Renal pelvis (tissue), 1 donor: ENCODE measurements at regions not wholly inside any gene's neighbourhood (a gene's known extent, or its start where the extent isn't known, plus 50 kb on each side); places are given as distances from the start of the nearest gene placed in this dataset.
"Not testable (repeated sequence)": the region's sequence is repeated elsewhere in the genome, so short reads cannot be mapped to it uniquely, and the experiment has no call there.

ENCODE experiments used
- DNase-seq: peaks from one replicate; pipeline ENCODE4 v3.0.0-alpha.2; 2013

DNA sequence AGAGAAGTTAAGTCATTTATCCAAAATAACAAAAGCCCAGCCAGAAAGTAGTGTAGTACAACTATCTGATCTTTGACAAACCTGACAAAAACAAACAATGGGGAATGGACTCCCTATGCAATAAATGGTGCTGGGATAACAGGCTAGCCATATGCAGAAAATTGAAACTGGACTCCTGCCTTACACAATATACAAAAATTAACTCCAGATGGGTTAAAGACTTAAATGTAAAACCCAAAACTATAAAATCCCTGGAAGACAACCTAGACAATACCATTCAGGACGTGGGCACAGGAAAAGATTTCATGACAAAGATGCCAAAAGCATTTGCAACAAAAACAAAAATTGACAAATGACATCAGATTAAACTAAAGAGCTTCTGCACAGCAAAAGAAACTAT, 561.4 kb upstream of the CHAC2 start:
- not testable (repeated sequence) for DNase-seq

DNA sequence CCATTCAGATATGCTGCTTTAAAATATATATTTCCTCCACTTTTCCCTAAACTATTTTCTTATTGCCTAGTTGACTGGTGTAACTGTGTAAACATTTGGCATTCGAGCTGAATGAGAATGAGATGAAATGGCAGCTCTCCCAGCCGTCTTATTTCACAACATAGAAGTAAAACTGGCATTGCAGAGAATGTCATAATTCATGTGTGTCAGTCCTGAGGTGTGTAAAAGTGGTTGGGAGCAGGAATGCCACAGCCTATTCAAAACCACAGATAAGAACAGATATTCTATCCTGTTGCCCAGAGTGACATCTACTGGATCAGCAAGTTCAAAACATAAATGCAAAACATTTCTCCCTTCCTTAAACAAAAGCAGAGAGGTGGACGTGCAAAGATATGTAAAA, 565.5 kb upstream of the CHAC2 start:
- peak; percentile 65 for DNase-seq

GRCh38 chr2:53200072-53200471, 567.5 kb upstream of the CHAC2 start:
- DNase-seq = no peak

DNA sequence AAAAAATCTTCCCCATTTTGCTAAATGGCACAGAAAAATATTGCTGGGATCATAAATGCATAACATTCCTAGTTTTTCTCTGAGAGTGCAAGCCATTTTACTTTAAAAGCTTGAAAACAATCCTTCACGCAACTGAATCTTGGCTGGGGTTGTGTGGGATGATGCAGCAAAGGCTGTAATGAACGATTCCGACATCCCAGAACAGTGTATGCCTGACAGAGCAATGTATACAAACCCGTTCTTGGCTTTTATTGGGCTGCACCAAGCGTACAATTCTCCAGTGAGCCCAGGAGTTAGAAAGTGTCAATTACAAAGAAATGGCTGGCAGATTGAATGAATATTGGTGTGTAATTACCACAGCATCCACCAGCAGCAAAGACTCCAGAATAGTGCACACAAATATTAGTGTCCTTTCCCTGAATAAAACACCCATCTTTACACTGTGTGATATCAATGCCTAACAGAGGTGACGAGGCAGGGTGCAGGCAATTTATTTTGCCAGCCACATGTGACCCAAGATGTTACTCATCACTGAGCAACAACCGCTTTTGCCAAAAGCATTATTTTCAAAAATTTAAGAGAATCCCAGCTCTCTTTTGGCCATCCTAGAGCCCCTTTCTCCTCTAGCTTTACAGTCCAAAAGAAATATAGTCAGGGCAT, 578.6 kb upstream of the CHAC2 start:
- DNase-seq = peak; percentile 66

GRCh38 chr2:53183581-53183980, 584.0 kb upstream of the CHAC2 start:
- DNase-seq = no peak

GRCh38 chr2:53182601-53183000, 585.0 kb upstream of the CHAC2 start:
- DNase-seq = no peak

- no peak for DNase-seq
These were observed 585.8 kb upstream of the CHAC2 start for GRCh38 chr2:53181759-53182158.

DNA sequence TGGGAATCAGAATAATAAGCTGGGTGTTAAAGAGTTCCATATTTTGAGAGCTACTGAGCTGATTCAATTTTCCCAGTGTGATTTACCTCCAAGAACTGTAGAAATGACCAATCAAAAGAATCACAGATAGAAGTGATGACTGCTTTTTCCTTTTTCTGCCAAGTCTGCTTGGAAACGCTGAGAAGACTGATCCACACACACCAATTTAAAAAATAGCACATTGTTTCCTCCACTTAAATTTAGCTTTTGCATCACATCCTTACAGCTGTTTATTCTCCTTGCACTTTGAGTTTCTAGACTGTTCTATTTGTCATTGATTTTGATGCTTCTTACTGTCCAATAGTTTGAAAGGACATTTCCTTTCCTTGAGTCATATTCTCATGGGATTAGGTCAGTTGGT, 590.3 kb upstream of the CHAC2 start:
- DNase-seq = no peak

DNA sequence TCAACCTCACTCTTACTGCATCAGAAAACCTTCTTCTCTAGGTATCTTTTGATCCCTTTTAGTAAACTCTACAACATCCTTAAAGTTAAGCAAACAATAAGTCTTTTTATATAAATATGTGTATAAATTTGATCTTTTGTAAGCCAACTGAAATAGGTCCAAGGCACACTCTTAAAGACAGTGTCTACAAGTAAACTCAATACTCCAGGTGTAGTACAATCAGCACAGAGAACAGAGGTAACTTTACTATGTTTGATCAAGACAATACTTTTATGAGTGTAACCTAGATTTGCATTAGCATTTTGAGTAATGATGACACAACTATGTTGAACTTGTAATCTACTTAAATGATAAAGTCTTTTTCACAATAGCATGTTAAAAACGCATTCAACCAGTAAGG, 593.1 kb upstream of the CHAC2 start:
- no peak for DNase-seq

GRCh38 chr2:53173698-53174455, 593.7 kb upstream of the CHAC2 start:
- no peak for DNase-seq

GRCh38 chr2:53173091-53173490, 594.5 kb upstream of the CHAC2 start:
- no peak for DNase-seq

DNA sequence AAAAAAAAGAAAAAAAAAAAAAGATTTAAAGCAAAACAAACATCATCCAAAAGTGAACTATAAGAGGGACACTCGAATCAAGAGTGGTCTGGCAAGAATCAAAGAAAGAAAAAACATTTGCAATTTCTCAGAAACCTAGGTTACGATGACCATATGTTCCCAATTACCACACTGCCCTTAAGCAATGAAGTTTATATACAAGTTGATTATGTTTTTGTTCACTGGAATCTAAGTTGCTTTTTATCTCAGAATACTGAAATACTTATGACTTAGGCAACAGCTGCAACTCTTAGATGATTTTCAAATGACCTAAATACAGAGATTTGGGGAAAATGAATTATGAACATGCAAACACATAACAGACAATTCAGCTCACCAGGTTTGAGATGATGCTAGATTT, 597.1 kb upstream of the CHAC2 start:
- no peak for DNase-seq

DNA sequence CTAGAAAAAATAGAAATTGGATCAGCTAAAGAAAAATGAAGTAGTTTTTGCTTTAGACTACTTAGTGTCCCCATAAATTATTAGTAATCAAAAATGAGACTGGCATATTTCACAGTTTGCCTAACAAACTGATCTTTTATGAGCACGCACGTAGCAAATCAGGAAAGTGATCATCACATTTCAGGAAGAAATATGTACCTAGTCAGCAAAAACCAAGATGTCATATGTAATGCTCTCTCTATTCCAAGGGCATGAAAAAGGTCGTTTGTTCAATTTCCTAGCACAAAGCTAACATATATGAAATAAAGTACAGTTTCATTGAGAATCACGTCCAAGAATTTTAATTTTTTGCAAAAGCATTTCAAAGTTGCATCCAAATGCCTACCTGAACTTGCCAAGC, 600.4 kb upstream of the CHAC2 start:
- DNase-seq = no peak

DNA sequence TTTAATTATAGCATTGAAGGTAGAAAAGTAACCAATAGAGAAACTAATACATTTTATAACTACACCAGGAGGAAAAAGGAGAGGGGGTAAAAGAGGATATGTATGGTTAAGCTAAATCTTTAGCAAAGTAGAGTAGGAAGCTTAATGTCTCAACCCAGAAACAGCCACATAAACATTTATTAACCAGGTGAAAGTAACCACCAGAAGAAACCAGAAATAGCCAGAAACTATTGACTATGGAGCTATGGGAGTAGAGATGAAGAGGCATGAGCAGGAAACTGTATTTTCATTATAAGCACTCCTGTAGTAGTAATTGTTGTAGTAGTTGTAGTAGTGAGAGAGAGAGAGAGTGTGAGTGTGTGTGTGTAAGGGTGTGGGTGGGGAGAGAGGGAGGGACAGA, 617.5 kb upstream of the CHAC2 start:
- no peak for DNase-seq

- DNase-seq = no peak
These were observed 619.4 kb upstream of the CHAC2 start for GRCh38 chr2:53148221-53148620.

DNA sequence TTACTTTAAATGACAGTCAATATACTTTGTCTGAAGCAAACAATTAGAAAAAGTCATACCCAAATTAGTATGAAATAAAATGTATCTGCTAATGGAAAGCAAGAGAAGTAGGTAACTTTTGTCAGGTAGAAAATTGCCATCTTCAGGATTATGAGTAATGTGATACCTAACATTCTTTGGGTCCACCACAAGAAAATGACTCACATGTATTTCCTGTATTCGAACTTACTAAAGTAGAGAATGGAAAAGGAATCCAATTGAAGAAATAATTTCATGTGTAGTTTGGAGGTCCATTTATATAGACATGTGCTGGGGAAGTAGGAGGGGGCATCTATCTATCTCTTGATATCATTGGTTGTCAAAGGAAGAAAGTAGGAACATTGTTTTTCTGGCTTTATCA, 636.2 kb upstream of the CHAC2 start:
- no peak for DNase-seq

DNA sequence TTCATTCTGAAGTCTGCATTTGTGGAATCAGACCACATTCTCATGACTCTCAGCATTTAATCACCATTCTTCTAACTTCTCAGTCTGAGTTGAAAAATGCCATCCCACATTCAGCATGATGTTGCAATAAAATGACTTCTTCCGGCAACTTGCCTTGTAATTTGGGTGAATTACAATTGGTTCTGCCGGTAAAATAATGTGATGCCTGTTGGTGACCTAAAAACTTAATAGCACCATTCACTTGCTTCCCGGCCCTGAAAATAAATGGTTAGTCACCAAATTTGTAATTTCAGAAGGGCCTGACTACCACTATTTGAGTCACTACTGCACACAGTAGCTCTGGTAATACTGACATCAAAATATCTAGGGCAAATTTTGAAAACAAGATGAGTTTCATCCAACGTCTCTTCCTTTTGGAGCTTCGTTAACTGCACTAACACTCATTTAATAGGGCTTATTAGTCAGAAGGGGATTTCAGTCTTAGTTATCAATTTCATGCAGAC, 637.1 kb upstream of the CHAC2 start:
- DNase-seq = no peak

DNA sequence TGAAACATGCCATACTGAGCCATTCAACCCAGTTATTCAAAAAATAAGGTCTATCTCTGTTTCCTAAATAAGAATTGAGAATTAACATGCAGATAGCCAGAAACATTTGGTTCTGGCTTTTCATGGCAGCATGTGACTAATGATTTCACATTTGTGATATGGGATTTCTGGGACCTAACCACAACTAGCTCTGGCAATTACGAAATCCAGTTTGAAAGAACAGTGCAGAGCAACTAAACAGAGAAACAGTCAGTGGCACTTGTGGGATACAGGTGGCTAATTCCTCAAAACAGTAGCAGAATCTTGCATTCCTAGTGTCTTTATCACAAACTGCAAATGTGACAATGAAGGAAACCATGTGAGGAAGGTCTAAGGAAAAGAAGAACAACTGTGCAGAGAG, 637.8 kb upstream of the CHAC2 start:
- no peak for DNase-seq

- no peak for DNase-seq
These were observed 640.4 kb upstream of the CHAC2 start for GRCh38 chr2:53127061-53127650.

- DNase-seq = no peak
These were observed 652.6 kb upstream of the CHAC2 start for GRCh38 chr2:53114991-53115390.

DNA sequence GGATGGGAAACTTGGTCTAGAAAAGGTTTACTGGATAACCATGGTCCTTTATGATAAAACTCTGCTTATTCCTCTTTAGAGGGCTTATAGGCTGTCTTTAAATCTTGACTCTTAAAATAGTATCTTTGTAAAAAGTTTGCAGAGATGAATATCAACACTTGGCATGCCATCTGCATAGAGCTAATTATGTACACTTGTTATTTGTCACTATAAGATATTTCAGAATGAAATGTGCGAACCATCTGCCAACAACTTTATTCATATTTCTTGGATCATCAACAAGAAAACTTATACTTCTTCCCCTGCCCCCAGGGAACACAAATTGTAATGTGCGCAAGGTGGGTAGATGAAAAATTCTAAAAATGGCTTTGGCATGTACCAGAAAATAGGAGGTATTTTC, 653.0 kb upstream of the CHAC2 start:
- DNase-seq = no peak

GRCh38 chr2:53112408-53112807, 655.2 kb upstream of the CHAC2 start:
- not testable (repeated sequence) for DNase-seq

DNA sequence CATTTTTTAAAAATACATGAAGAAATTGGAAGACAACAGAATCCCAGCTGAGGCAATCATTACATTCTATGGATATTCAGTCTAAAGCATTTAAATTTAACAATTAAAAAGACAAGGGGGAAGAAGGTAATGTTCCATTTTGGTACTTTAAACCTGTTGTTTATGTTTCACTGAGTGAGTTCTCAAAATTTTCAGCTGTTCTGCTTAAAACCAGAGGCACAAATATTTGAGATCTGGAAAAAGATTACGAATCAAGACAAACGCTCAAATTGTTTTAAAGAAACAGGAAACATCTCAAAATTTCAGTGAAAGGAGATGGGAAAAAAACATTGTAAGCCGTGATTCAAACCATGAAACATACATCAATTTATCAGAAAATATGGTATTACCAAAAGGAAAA, 656.2 kb upstream of the CHAC2 start:
- no peak for DNase-seq
